ENCODE measurements at regions not wholly inside any gene's neighbourhood (a gene's known extent, or its start where the extent isn't known, plus 50 kb on each side); places are given as distances from the start of the nearest gene placed in this dataset.

GRCh38 chr19:29263305-29264135 is 50.6 kb upstream of the UQCRFS1 start:
- Histone ChIP-seq H3K36me3 (no peaks in the 10 kb centered on the region), H3K27me3 (replicated peaks) (no peaks in the 10 kb centered on the region), H3K4me1 (replicated peaks) (no peaks in the 10 kb centered on the region), H3K27ac (no peak overlapping the region), H3K4me3 (no peak overlapping the region), H3K9me3 (replicated peaks) (no peaks in the 10 kb centered on the region)
- DNase-seq (ENCODE audit: low read depth in 1 of 2, low spot score in 2 of 2) = peak in 1 of 2 experiments; percentile 23

GRCh38 chr19:29264897-29265296 is 51.9 kb upstream of the UQCRFS1 start:
- Histone ChIP-seq H3K4me3 (no peak overlapping the region), H3K9me3 (replicated peaks) (no peaks in the 10 kb centered on the region), H3K27ac (no peak overlapping the region), H3K4me1 (replicated peaks) (no peaks in the 10 kb centered on the region), H3K27me3 (replicated peaks) (no peaks in the 10 kb centered on the region), H3K36me3 (no peaks in the 10 kb centered on the region)
- no peak for DNase-seq (ENCODE audit: low read depth in 1 of 2, low spot score in 2 of 2)

- Histone ChIP-seq H3K9me3 (replicated peaks) (no peaks in the 10 kb centered on the region), H3K27ac (no peak overlapping the region)
- no peak for DNase-seq (ENCODE audit: low read depth in 1 of 2, low spot score in 2 of 2)
Measured at GRCh38 chr19:29265436-29265835, 52.5 kb upstream of the UQCRFS1 start.

GRCh38 chr19:29266001-29266400 is 53.0 kb upstream of the UQCRFS1 start:
- Histone ChIP-seq H3K4me1 (replicated peaks) (no peaks in the 10 kb centered on the region), H3K27me3 (replicated peaks) (no peaks in the 10 kb centered on the region)
- no peak for DNase-seq (ENCODE audit: low read depth in 1 of 2, low spot score in 2 of 2)

More at GRCh38 chr19:29265436-29265835, 52.5 kb upstream of the UQCRFS1 start:
- no peak overlapping the region for H3K4me3 ChIP-seq
- H3K27me3 ChIP-seq (replicated peaks) = no peaks in the 10 kb centered on the region
- H3K36me3 ChIP-seq = no peaks in the 10 kb centered on the region
- no peaks in the 10 kb centered on the region for H3K4me1 ChIP-seq (replicated peaks)

GRCh38 chr19:29266603-29267002 is 53.7 kb upstream of the UQCRFS1 start:
- H3K4me3 ChIP-seq = no peak overlapping the region

More at GRCh38 chr19:29266001-29266400, 53.0 kb upstream of the UQCRFS1 start:
- no peaks in the 10 kb centered on the region for H3K9me3 ChIP-seq (replicated peaks)
- no peak overlapping the region for H3K4me3 ChIP-seq
- no peaks in the 10 kb centered on the region for H3K36me3 ChIP-seq
- no peak overlapping the region for H3K27ac ChIP-seq

GRCh38 chr19:29267701-29268100 is 54.8 kb upstream of the UQCRFS1 start:
- Histone ChIP-seq H3K27me3 (replicated peaks) (no peaks in the 10 kb centered on the region), H3K36me3 (no peaks in the 10 kb centered on the region), H3K27ac (no peak overlapping the region), H3K9me3 (replicated peaks) (no peaks in the 10 kb centered on the region), H3K4me3 (no peak overlapping the region), H3K4me1 (replicated peaks) (no peaks in the 10 kb centered on the region)
- no peak for DNase-seq (ENCODE audit: low read depth in 1 of 2, low spot score in 2 of 2)

More at GRCh38 chr19:29266603-29267002, 53.7 kb upstream of the UQCRFS1 start:
- Histone ChIP-seq H3K27me3 (replicated peaks) (no peaks in the 10 kb centered on the region), H3K9me3 (replicated peaks) (no peaks in the 10 kb centered on the region), H3K36me3 (no peaks in the 10 kb centered on the region), H3K4me1 (replicated peaks) (no peaks in the 10 kb centered on the region), H3K27ac (no peak overlapping the region)
- DNase-seq (ENCODE audit: low read depth in 1 of 2, low spot score in 2 of 2) = no peak

- Histone ChIP-seq H3K4me1 (replicated peaks) (no peaks in the 10 kb centered on the region), H3K36me3 (no peaks in the 10 kb centered on the region), H3K4me3 (no peak overlapping the region), H3K9me3 (replicated peaks) (no peaks in the 10 kb centered on the region), H3K27me3 (replicated peaks) (no peaks in the 10 kb centered on the region), H3K27ac (no peak overlapping the region)
- no peak for DNase-seq (ENCODE audit: low read depth in 1 of 2, low spot score in 2 of 2)
Measured at GRCh38 chr19:29268103-29268502, 55.2 kb upstream of the UQCRFS1 start.

- no peak for DNase-seq (ENCODE audit: low read depth in 1 of 2, low spot score in 2 of 2)
Measured at GRCh38 chr19:29268721-29269393, 55.9 kb upstream of the UQCRFS1 start.

GRCh38 chr19:29269641-29270040 is 56.7 kb upstream of the UQCRFS1 start:
- Histone ChIP-seq H3K9me3 (replicated peaks) (no peaks in the 10 kb centered on the region), H3K4me1 (replicated peaks) (no peaks in the 10 kb centered on the region), H3K27me3 (replicated peaks) (no peaks in the 10 kb centered on the region)

More at GRCh38 chr19:29268721-29269393, 55.9 kb upstream of the UQCRFS1 start:
- no peak overlapping the region for H3K27ac ChIP-seq
- H3K36me3 ChIP-seq = no peaks in the 10 kb centered on the region
- H3K4me1 ChIP-seq (replicated peaks) = no peaks in the 10 kb centered on the region
- H3K4me3 ChIP-seq = no peak overlapping the region
- no peaks in the 10 kb centered on the region for H3K9me3 ChIP-seq (replicated peaks)
- H3K27me3 ChIP-seq (replicated peaks) = no peaks in the 10 kb centered on the region

GRCh38 chr19:29271341-29271740 is 58.4 kb upstream of the UQCRFS1 start:
- Histone ChIP-seq H3K27ac (no peak overlapping the region), H3K9me3 (replicated peaks) (no peaks in the 10 kb centered on the region), H3K36me3 (no peaks in the 10 kb centered on the region), H3K27me3 (replicated peaks) (no peaks in the 10 kb centered on the region), H3K4me3 (no peak overlapping the region), H3K4me1 (replicated peaks) (no peaks in the 10 kb centered on the region)
- DNase-seq (ENCODE audit: low read depth in 1 of 2, low spot score in 2 of 2) = no peak

More at GRCh38 chr19:29269641-29270040, 56.7 kb upstream of the UQCRFS1 start:
- no peaks in the 10 kb centered on the region for H3K36me3 ChIP-seq
- no peak for DNase-seq (ENCODE audit: low read depth in 1 of 2, low spot score in 2 of 2)
- H3K4me3 ChIP-seq = no peak overlapping the region
- no peak overlapping the region for H3K27ac ChIP-seq

- H3K9me3 ChIP-seq (replicated peaks) = no peaks in the 10 kb centered on the region
- H3K36me3 ChIP-seq = no peaks in the 10 kb centered on the region
- no peak overlapping the region for H3K27ac ChIP-seq
- no peaks in the 10 kb centered on the region for H3K27me3 ChIP-seq (replicated peaks)
- H3K4me3 ChIP-seq = no peak overlapping the region
- no peaks in the 10 kb centered on the region for H3K4me1 ChIP-seq (replicated peaks)
- DNase-seq (ENCODE audit: low read depth in 1 of 2, low spot score in 2 of 2) = no peak
Measured at GRCh38 chr19:29271911-29272310, 59.0 kb upstream of the UQCRFS1 start.

- Histone ChIP-seq H3K36me3 (no peaks in the 10 kb centered on the region), H3K4me1 (replicated peaks) (no peaks in the 10 kb centered on the region), H3K27me3 (replicated peaks) (no peaks in the 10 kb centered on the region), H3K27ac (no peak overlapping the region), H3K4me3 (no peak overlapping the region), H3K9me3 (replicated peaks) (no peaks in the 10 kb centered on the region)
- no peak for DNase-seq (ENCODE audit: low read depth in 1 of 2, low spot score in 2 of 2)
Measured at GRCh38 chr19:29273000-29273640, 60.2 kb upstream of the UQCRFS1 start.

GRCh38 chr19:29275266-29275665 is 62.3 kb upstream of the UQCRFS1 start:
- no peak overlapping the region for H3K27ac ChIP-seq
- no peak overlapping the region for H3K4me3 ChIP-seq
- H3K36me3 ChIP-seq = no peaks in the 10 kb centered on the region
- DNase-seq (ENCODE audit: low read depth in 1 of 2, low spot score in 2 of 2) = peak in 1 of 2 experiments; percentile 25
- H3K27me3 ChIP-seq (replicated peaks) = no peaks in the 10 kb centered on the region
- no peaks in the 10 kb centered on the region for H3K4me1 ChIP-seq (replicated peaks)
- H3K9me3 ChIP-seq (replicated peaks) = no peaks in the 10 kb centered on the region

GRCh38 chr19:29277102-29277501 is 64.2 kb upstream of the UQCRFS1 start:
- no peaks in the 10 kb centered on the region for H3K9me3 ChIP-seq (replicated peaks)
- H3K4me1 ChIP-seq (replicated peaks) = no peaks in the 10 kb centered on the region
- no peak for DNase-seq (ENCODE audit: low read depth in 1 of 2, low spot score in 2 of 2)
- no peaks in the 10 kb centered on the region for H3K27me3 ChIP-seq (replicated peaks)
- no peak overlapping the region for H3K4me3 ChIP-seq
- no peak overlapping the region for H3K27ac ChIP-seq
- no peaks in the 10 kb centered on the region for H3K36me3 ChIP-seq

All from SJSA1 (cell line).